RWPE2 (cell line): ENCODE measurements at regions not wholly inside any gene's neighbourhood (a gene's known extent, or its start where the extent isn't known, plus 50 kb on each side); places are given as distances from the start of the nearest gene placed in this dataset.
"Not testable (repeated sequence)": the region's sequence is repeated elsewhere in the genome, so short reads cannot be mapped to it uniquely, and the experiment has no call there.

Source experiments
- ATAC-seq: fragments of 200-7000 bp; cut with Tn5 transposase; 3 replicates; pipeline ENCODE4 v1.9.1; 2021; ENCODE audit warnings: low read depth
- DNase-seq: peaks from one replicate; pipeline ENCODE4 v3.0.0-alpha.2; 2020; ENCODE audit warnings: low spot score
- H3K27ac ChIP-seq: fragments of 450-650 bp; 2 replicates; pipeline ENCODE4 v1.5.1; 2017; ENCODE audit warnings: mild to moderate bottlenecking; ENCODE audit not compliant: poor library complexity, severe bottlenecking
- H3K27me3 ChIP-seq: fragments of 250-450 bp; sonication (Bioruptor Pico); 2 replicates; pipeline ENCODE4 v1.5.1; 2021; ENCODE audit warnings: mild to moderate bottlenecking, moderate library complexity; ENCODE audit not compliant: insufficient read depth, poor library complexity, severe bottlenecking
- H3K36me3 ChIP-seq: fragments of 250-450 bp; sonication (Bioruptor Pico); 2 replicates; pipeline ENCODE4 v1.5.1; 2020; ENCODE audit warnings: low read depth, mild to moderate bottlenecking, moderate library complexity
- H3K4me1 ChIP-seq: fragments of 250-450 bp; sonication (Bioruptor Pico); 2 replicates; pipeline ENCODE4 v1.5.1; 2021; ENCODE audit warnings: mild to moderate bottlenecking, moderate library complexity; ENCODE audit not compliant: insufficient read depth, poor library complexity, severe bottlenecking
- H3K4me3 ChIP-seq: fragments of 250-450 bp; sonication (Bioruptor Pico); 2 replicates; pipeline ENCODE4 v1.5.1; 2021; ENCODE audit warnings: mild to moderate bottlenecking, moderate library complexity; ENCODE audit not compliant: severe bottlenecking
- H3K9me3 ChIP-seq: fragments of 250-450 bp; sonication (Bioruptor Pico); 2 replicates; pipeline ENCODE4 v1.5.1; 2021; ENCODE audit warnings: mild to moderate bottlenecking, moderate library complexity; ENCODE audit not compliant: severe bottlenecking
- TF ChIP-seq, protein P1 (sequence below): fragments of 450-650 bp; IDR thresholded peaks from one replicate; pipeline ENCODE4 v1.5.1; 2017; ENCODE audit warnings: mild to moderate bottlenecking, moderate library complexity; ENCODE audit not compliant: poor library complexity, severe bottlenecking

DNA sequence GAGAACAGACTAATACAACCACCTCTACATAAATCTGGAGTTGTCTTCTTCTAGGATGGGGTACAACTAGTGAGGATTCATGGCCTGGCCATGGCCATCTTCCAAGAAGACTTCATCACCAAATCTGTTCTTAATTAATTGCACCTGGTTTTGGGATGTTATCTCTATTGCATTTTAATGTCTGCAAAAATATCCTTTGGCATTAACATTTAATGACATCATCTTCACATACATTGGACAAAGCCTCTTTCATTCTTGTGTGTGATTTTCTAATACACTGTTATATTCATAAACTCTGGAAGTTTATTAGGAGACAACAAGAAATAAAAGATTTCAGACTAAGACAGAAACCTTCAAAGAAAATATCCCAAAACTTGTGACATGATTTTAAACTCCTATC lies 124.2 kb upstream of the ABCB5 start:
- Histone ChIP-seq H3K36me3 (no peaks in the 10 kb centered on the region), H3K27ac (no peak overlapping the region), H3K9me3 (peaks cover 12% of the 10 kb centered on the region), H3K27me3 (no peaks in the 10 kb centered on the region), H3K4me3 (no peak overlapping the region), H3K4me1 (no peaks in the 10 kb centered on the region)
- TF ChIP-seq, protein P1, sequence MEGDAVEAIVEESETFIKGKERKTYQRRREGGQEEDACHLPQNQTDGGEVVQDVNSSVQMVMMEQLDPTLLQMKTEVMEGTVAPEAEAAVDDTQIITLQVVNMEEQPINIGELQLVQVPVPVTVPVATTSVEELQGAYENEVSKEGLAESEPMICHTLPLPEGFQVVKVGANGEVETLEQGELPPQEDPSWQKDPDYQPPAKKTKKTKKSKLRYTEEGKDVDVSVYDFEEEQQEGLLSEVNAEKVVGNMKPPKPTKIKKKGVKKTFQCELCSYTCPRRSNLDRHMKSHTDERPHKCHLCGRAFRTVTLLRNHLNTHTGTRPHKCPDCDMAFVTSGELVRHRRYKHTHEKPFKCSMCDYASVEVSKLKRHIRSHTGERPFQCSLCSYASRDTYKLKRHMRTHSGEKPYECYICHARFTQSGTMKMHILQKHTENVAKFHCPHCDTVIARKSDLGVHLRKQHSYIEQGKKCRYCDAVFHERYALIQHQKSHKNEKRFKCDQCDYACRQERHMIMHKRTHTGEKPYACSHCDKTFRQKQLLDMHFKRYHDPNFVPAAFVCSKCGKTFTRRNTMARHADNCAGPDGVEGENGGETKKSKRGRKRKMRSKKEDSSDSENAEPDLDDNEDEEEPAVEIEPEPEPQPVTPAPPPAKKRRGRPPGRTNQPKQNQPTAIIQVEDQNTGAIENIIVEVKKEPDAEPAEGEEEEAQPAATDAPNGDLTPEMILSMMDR = no peak
- DNase-seq (no peak), ATAC-seq (no peak)

DNA sequence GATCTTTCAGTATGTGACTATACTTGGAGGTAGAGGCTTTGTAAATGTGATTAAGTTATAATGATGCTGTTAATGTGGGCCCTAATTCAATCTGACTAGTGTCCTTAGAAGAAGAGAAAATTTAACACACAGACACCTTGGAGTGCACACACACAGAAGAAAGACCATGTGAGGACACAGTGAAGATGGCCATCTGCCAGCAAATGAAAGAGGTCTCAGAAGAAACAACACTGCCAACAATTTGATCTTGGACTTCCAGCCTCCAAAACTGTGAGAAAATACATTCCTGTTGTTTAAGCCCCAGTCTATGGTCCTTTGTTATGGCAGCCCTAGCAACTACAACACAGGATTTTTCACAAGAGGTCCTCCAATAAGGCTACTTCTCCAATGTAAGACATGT lies 120.9 kb upstream of the ABCB5 start:
- Histone ChIP-seq H3K36me3 (no peaks in the 10 kb centered on the region), H3K4me3 (no peak overlapping the region), H3K9me3 (no peaks in the 10 kb centered on the region), H3K27me3 (no peaks in the 10 kb centered on the region), H3K4me1 (no peaks in the 10 kb centered on the region), H3K27ac (no peak overlapping the region)
- TF ChIP-seq, protein P1 = no peak
- no peak for ATAC-seq
- DNase-seq = no peak

DNA sequence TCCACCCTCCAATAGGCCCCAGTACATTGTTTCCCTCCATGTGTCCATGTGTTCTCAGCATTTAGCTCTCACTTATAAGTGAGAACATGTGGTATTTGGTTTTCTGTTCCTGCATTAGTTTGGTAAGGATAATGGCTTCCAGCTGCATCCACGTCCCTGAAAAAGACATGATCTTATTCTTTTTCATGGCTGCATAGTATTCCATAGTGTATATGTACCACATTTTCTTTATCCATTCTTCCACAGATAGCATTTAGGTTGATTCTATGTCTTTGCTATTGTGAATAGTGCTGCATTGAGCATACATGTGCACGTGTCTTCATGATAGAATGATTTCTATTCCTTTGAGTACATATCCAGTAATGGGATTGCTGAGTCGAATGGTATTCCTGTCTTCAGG lies 114.0 kb upstream of the ABCB5 start:
- not testable (repeated sequence) for ATAC-seq, H3K27me3 ChIP-seq, H3K4me1 ChIP-seq, H3K9me3 ChIP-seq, DNase-seq, H3K36me3 ChIP-seq, H3K4me3 ChIP-seq, H3K27ac ChIP-seq

DNA sequence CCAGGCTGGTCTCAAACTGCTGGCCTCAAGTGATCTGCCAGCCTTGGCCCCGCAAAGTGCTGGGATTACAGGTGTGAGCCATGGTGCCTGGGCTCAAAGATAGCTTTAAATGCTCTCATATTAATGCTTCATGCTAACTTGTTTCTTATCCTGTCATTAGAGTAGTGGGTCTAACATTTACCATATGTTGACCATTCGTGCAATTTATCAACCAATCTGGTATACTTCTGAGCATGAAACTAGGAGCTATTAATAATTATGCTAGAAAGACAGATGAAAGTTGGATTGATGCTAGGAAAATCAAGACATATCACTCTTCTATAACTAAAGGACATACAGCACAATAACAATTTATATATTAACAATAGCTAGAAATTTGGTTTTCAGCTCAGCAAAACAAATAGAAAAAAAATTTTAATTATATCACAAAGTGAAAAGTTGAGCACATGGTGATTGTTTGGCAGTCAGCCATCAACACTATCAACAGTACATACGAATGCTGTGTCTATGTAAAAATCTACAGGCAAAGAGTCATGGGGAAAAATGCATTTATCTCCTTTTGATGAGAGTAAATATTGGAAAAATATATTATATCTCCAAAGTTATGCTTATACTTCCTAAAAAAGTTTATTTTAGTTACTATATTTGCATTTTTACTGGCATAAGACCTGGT lies 112.1 kb upstream of the ABCB5 start:
- peaks cover 15% of the 10 kb centered on the region for H3K4me1 ChIP-seq
- H3K36me3 ChIP-seq = no peaks in the 10 kb centered on the region
- no peak overlapping the region for H3K27ac ChIP-seq
- ATAC-seq (no peak), DNase-seq (no peak)
- H3K4me3 ChIP-seq = no peak overlapping the region
- H3K27me3 ChIP-seq = no peaks in the 10 kb centered on the region
- TF ChIP-seq, protein P1 = no peak
- H3K9me3 ChIP-seq = no peaks in the 10 kb centered on the region

DNA sequence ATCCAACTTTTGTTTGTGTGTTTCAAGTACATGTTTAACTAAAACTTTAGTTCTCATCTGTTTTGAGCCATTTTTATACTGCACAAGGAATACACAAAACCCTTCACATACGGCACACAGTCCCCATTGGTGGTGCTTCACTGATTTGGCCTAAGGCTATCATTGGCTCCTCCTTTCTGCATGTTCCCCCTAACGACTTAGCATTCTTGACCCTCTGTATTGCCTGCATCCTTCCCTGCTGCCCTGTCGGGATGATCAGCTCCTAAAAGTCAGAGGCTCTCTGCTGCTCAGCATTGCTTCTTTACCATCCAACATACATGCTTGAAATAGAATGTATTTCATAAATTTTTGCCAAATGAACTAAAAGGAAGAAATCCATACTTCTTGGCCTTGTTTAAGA lies 111.4 kb upstream of the ABCB5 start:
- DNase-seq = no peak
- no peaks in the 10 kb centered on the region for H3K27me3 ChIP-seq
- TF ChIP-seq, protein P1 = no peak
- no peak overlapping the region for H3K4me3 ChIP-seq
- H3K4me1 ChIP-seq = peaks cover 15% of the 10 kb centered on the region
- no peaks in the 10 kb centered on the region for H3K9me3 ChIP-seq
- no peak overlapping the region for H3K27ac ChIP-seq
- no peak for ATAC-seq
- H3K36me3 ChIP-seq = no peaks in the 10 kb centered on the region
